Smooth muscle cell (in vitro differentiated cells): ENCODE measurements at regions not wholly inside any gene's neighbourhood (a gene's known extent, or its start where the extent isn't known, plus 50 kb on each side); places are given as distances from the start of the nearest gene placed in this dataset.
A peak's percentile ranks its signal among the peaks of the same experiment; 100 is the strongest.

Experiments used
- DNase-seq: peaks from one replicate; lab custom pipeline; 2025; ENCODE audit not compliant: unreplicated experiment; lab: John Stamatoyannopoulos, UW
- H2AFZ ChIP-seq: fragments of 200-600 bp; sonication (generic); 2 replicates; pipeline ENCODE4 v1.6.0; 2016; ENCODE audit warnings: antibody characterized with exemption, low read depth, mild to moderate bottlenecking
- H3F3A ChIP-seq: fragments of 200-600 bp; sonication (generic); 2 replicates; pipeline ENCODE4 v1.6.0; 2017; ENCODE audit warnings: antibody characterized with exemption, low read depth
- H3K27ac ChIP-seq: fragments of 200-600 bp; sonication (generic); 2 replicates; pipeline ENCODE4 v1.5.1; 2016; ENCODE audit warnings: low read depth, mild to moderate bottlenecking
- H3K27me3 ChIP-seq: fragments of 200-600 bp; sonication (generic); 2 replicates; pipeline ENCODE4 v1.6.1; 2016; ENCODE audit warnings: low read depth, mild to moderate bottlenecking
- H3K36me3 ChIP-seq: fragments of 200-600 bp; sonication (generic); 2 replicates; pipeline ENCODE4 v1.5.1; 2016; ENCODE audit warnings: low read depth
- H3K4me1 ChIP-seq: fragments of 200-600 bp; sonication (generic); 2 replicates; pipeline ENCODE4 v1.5.1; 2016; ENCODE audit warnings: low read depth
- H3K4me2 ChIP-seq: fragments of 200-600 bp; sonication (generic); 2 replicates; pipeline ENCODE4 v1.6.0; 2016; ENCODE audit warnings: mild to moderate bottlenecking
- H3K4me3 ChIP-seq: fragments of 200-600 bp; sonication (generic); 2 replicates; pipeline ENCODE4 v1.5.1; 2016; ENCODE audit warnings: mild to moderate bottlenecking
- H3K79me2 ChIP-seq: fragments of 200-600 bp; sonication (generic); 2 replicates; pipeline ENCODE4 v1.6.0; 2016; ENCODE audit warnings: low read depth, mild to moderate bottlenecking
- H3K9ac ChIP-seq: fragments of 200-600 bp; sonication (generic); 2 replicates; pipeline ENCODE4 v1.6.0; 2016; ENCODE audit warnings: low read depth
- H3K9me3 ChIP-seq: fragments of 200-600 bp; sonication (generic); replicated peaks from 2 replicates; pipeline ENCODE4 v1.5.1; 2016; ENCODE audit warnings: low read depth
- H4K20me1 ChIP-seq: fragments of 200-600 bp; sonication (generic); 2 replicates; pipeline ENCODE4 v1.6.0; 2016; ENCODE audit warnings: low read depth
- WGBS: methylation state at CpG from one replicate; pipeline ENCODE4 v1.1.7; 2016; ENCODE audit warnings: low lambda C conversion rate; 5-methylcytosine and 5-hydroxymethylcytosine counted together
- TF ChIP-seq, protein P1 (sequence below): fragments of 200-600 bp; sonication (generic); IDR thresholded peaks from 2 replicates; pipeline ENCODE4 v1.5.1; 2017; ENCODE audit warnings: borderline replicate concordance, mild to moderate bottlenecking, antibody characterized with exemption; ENCODE audit not compliant: insufficient read depth, poor library complexity, severe bottlenecking

GRCh38 chr2:200048421-200048820, 93.0 kb downstream of the MAIP1 start:
- no peak overlapping the region for H2AFZ ChIP-seq
- no peaks in the 10 kb centered on the region for H3K79me2 ChIP-seq
- no peak overlapping the region for H3K9ac ChIP-seq
- 75% methylated on average over 5 of the region's 5 CpGs for WGBS
- H3F3A ChIP-seq, result peaks cover 6% of the 10 kb centered on the region
- no peak overlapping the region for H3K4me2 ChIP-seq
- H3K27me3 ChIP-seq, result no peaks in the 10 kb centered on the region
- H3K9me3 ChIP-seq, result no peaks in the 10 kb centered on the region
- H4K20me1 ChIP-seq, result no peaks in the 10 kb centered on the region
- no peak overlapping the region for H3K27ac ChIP-seq
- TF ChIP-seq, protein P1, sequence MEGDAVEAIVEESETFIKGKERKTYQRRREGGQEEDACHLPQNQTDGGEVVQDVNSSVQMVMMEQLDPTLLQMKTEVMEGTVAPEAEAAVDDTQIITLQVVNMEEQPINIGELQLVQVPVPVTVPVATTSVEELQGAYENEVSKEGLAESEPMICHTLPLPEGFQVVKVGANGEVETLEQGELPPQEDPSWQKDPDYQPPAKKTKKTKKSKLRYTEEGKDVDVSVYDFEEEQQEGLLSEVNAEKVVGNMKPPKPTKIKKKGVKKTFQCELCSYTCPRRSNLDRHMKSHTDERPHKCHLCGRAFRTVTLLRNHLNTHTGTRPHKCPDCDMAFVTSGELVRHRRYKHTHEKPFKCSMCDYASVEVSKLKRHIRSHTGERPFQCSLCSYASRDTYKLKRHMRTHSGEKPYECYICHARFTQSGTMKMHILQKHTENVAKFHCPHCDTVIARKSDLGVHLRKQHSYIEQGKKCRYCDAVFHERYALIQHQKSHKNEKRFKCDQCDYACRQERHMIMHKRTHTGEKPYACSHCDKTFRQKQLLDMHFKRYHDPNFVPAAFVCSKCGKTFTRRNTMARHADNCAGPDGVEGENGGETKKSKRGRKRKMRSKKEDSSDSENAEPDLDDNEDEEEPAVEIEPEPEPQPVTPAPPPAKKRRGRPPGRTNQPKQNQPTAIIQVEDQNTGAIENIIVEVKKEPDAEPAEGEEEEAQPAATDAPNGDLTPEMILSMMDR, result no peak
- no peak overlapping the region for H3K4me3 ChIP-seq
- DNase-seq, result no peak
- no peaks in the 10 kb centered on the region for H3K4me1 ChIP-seq
- no peaks in the 10 kb centered on the region for H3K36me3 ChIP-seq

DNA sequence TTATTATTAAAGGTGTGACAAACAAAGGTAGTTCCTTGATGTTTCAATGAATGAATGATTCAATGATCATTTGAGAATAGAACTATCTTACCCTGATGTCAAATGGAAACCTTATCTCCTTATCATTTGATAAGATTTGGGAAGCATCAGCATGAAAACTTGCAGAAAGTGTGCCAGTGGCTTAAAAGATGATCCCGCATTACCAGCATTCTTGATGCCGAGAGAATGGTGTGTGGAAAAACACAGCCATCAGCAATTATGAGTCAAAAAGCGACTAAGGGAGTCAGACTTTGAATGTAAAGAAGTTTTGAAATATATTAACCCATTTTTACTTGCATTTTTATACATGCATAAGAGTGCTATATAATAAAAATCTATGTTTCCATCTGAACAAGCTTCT, 93.7 kb downstream of the MAIP1 start:
- TF ChIP-seq, protein P1, result no peak
- no peak overlapping the region for H3K9ac ChIP-seq
- no peaks in the 10 kb centered on the region for H3K36me3 ChIP-seq
- DNase-seq, result no peak
- H3K4me3 ChIP-seq, result no peak overlapping the region
- 38% methylated on average over 3 of the region's 3 CpGs for WGBS
- H3K27me3 ChIP-seq, result no peaks in the 10 kb centered on the region
- H3K27ac ChIP-seq, result no peak overlapping the region
- H3K9me3 ChIP-seq, result no peaks in the 10 kb centered on the region
- H4K20me1 ChIP-seq, result no peaks in the 10 kb centered on the region
- H3F3A ChIP-seq, result no peaks in the 10 kb centered on the region
- no peak overlapping the region for H2AFZ ChIP-seq
- H3K4me2 ChIP-seq, result peak overlapping the region; percentile 53
- no peaks in the 10 kb centered on the region for H3K79me2 ChIP-seq
- no peaks in the 10 kb centered on the region for H3K4me1 ChIP-seq

GRCh38 chr2:200050921-200051610, 95.7 kb downstream of the MAIP1 start:
- no peak for DNase-seq
- H3K4me1 ChIP-seq, result no peaks in the 10 kb centered on the region
- no peaks in the 10 kb centered on the region for H3K79me2 ChIP-seq
- H3K27me3 ChIP-seq, result no peaks in the 10 kb centered on the region
- no peaks in the 10 kb centered on the region for H3K36me3 ChIP-seq
- H3K27ac ChIP-seq, result no peak overlapping the region
- TF ChIP-seq, protein P1, result no peak
- no peak overlapping the region for H3K4me3 ChIP-seq
- H4K20me1 ChIP-seq, result no peaks in the 10 kb centered on the region
- WGBS, result 84% methylated on average over 5 of the region's 5 CpGs
- H2AFZ ChIP-seq, result peak overlapping the region; percentile 21
- no peaks in the 10 kb centered on the region for H3K9me3 ChIP-seq
- no peak overlapping the region for H3K9ac ChIP-seq
- H3K4me2 ChIP-seq, result no peak overlapping the region
- no peaks in the 10 kb centered on the region for H3F3A ChIP-seq

GRCh38 chr2:200051611-200051945, 96.2 kb downstream of the MAIP1 start:
- no peak for DNase-seq
- Histone ChIP-seq H3F3A (no peaks in the 10 kb centered on the region), H3K36me3 (no peaks in the 10 kb centered on the region), H3K79me2 (no peaks in the 10 kb centered on the region), H3K4me1 (no peaks in the 10 kb centered on the region), H3K27ac (no peak overlapping the region), H3K9ac (no peak overlapping the region), H3K4me2 (no peak overlapping the region), H2AFZ (peak overlapping the region; percentile 21), H3K27me3 (no peaks in the 10 kb centered on the region), H3K9me3 (no peaks in the 10 kb centered on the region), H4K20me1 (no peaks in the 10 kb centered on the region), H3K4me3 (no peak overlapping the region)
- WGBS, result 76% methylated on average over 2 of the region's 2 CpGs
- TF ChIP-seq, protein P1, result no peak
